ENCODE measurements at regions not wholly inside any gene's neighbourhood (a gene's known extent, or its start where the extent isn't known, plus 50 kb on each side); places are given as distances from the start of the nearest gene placed in this dataset.

DNA sequence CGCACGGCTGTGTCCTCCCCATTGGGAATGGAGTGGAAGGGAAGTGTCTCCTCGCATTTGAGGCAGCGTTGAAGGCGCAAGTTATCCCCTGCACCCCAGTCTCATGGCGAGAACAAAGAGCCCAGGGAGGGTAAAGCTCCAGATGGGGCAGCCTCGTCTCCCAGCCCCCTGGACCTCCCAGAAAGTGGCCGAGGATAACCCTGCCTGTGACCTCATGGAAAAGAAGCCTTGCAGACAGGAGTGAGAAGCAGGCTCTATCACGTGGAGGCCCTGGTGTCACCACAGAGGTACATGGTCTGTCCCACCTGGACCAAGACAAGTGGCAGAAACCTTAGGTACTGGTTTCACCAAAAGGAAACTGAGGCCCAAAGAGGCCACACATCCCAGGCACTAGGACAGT, 134.8 kb upstream of the RPS6KA2 start:
- CTCF ChIA-PET, result no interaction called here
- no peak for DNase-seq
- POLR2A ChIA-PET, result no interaction called here
- Mint-ChIP-seq H3K4me1 (peaks cover 38% of the 10 kb centered on the region), H3K36me3 (ENCODE audit: low read depth) (no peaks in the 10 kb centered on the region), H3K9me3 (no peaks in the 10 kb centered on the region), H3K27me3 (peaks cover 35% of the 10 kb centered on the region), H3K4me3 (no peak overlapping the region), H3K27ac (no peak overlapping the region)

GRCh38 chr6:166760288-166760687, 133.2 kb upstream of the RPS6KA2 start:
- H3K27me3 Mint-ChIP-seq, result peaks cover 36% of the 10 kb centered on the region
- CTCF ChIA-PET, result no interaction called here
- H3K27ac Mint-ChIP-seq, result no peak overlapping the region
- no peaks in the 10 kb centered on the region for H3K9me3 Mint-ChIP-seq
- peak overlapping the region; percentile 7 for H3K4me3 Mint-ChIP-seq
- POLR2A ChIA-PET, result no interaction called here
- peaks cover 38% of the 10 kb centered on the region for H3K4me1 Mint-ChIP-seq
- DNase-seq, result peak; percentile 83
- H3K36me3 Mint-ChIP-seq (ENCODE audit: low read depth), result no peaks in the 10 kb centered on the region

- Mint-ChIP-seq H3K9me3 (no peaks in the 10 kb centered on the region), H3K4me3 (peak overlapping the region; percentile 37), H3K27ac (no peak overlapping the region), H3K4me1 (peaks cover 38% of the 10 kb centered on the region), H3K27me3 (peaks cover 36% of the 10 kb centered on the region), H3K36me3 (ENCODE audit: low read depth) (no peaks in the 10 kb centered on the region)
- CTCF ChIA-PET, result interaction anchor here (0.6 to 1.5 kb wide), 4 partner anchors 9 to 352 kb away, joined by 3 to 5 read pairs (median 4); no protein-coding TSS in a partner anchor
- no peak for DNase-seq
- POLR2A ChIA-PET, result no interaction called here
These were observed 131.2 kb upstream of the RPS6KA2 start for GRCh38 chr6:166758136-166758704.

DNA sequence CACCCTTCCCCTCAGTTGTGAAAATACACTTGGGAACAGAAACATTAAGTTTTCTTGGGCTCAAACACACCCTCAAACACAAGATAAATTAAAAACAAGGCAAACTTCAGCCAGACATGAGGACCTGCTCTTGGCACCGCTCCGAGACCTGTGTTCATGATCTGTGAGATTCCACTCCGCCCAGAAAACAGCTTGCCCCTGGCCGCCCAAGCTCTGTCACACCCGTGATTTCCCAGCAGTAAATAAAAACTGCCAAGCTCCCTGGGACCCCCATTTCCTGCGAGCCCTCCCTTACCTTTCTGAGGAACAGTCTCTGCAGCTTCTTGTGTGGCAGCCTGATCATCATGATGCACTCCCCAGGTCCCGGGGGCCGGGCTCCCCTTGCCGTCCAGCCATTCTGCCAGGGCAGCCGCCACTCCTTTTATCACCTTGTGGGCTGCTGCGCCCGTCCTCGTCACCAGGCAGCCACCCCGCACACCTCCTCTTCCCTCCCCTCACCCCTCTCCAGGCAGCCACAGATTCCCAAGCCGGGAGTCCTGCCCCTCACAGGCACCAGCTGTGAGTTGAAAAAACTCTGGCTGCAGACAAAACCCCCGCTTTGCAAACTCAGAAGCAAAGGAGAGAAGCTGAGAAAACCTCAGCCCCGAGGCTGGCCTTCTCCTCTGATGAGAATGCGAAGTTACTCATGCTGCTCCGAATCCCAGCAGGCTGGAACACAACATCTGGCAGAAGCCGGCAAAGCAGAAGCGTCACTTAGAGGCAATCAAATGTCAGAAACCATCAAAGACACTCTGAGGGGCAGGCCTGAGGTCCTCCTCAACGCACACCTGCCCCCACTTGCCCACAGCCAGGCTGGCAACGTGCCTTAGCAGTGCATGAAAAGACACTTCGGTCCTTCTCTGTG, 130.4 kb upstream of the RPS6KA2 start:
- DNase-seq, result no peak
- no peaks in the 10 kb centered on the region for H3K9me3 Mint-ChIP-seq
- peak overlapping the region; percentile 37 for H3K4me3 Mint-ChIP-seq
- no peaks in the 10 kb centered on the region for H3K36me3 Mint-ChIP-seq (ENCODE audit: low read depth)
- peaks cover 38% of the 10 kb centered on the region for H3K4me1 Mint-ChIP-seq
- CTCF ChIA-PET, result interaction anchor here (1.0 to 1.5 kb wide), 3 partner anchors 10 to 36 kb away, joined by 3 to 4 read pairs (median 4); no protein-coding TSS in a partner anchor
- H3K27me3 Mint-ChIP-seq, result peaks cover 36% of the 10 kb centered on the region
- POLR2A ChIA-PET, result no interaction called here
- H3K27ac Mint-ChIP-seq, result no peak overlapping the region

GRCh38 chr6:166754218-166755030, 127.4 kb upstream of the RPS6KA2 start:
- Mint-ChIP-seq H3K36me3 (ENCODE audit: low read depth) (no peaks in the 10 kb centered on the region), H3K27me3 (peaks cover 30% of the 10 kb centered on the region), H3K4me1 (peaks cover 31% of the 10 kb centered on the region), H3K27ac (no peak overlapping the region), H3K9me3 (no peaks in the 10 kb centered on the region), H3K4me3 (no peak overlapping the region)
- POLR2A ChIA-PET, result no interaction called here
- no peak for DNase-seq
- CTCF ChIA-PET, result interaction anchor here (1.2 kb wide), 1 partner anchor 30 kb away, joined by 3 read pairs; no protein-coding TSS in a partner anchor

- POLR2A ChIA-PET, result no interaction called here
These were observed 126.1 kb upstream of the RPS6KA2 start for GRCh38 chr6:166752928-166753721.

GRCh38 chr6:166752097-166752496, 125.0 kb upstream of the RPS6KA2 start:
- H3K36me3 Mint-ChIP-seq (ENCODE audit: low read depth), result no peaks in the 10 kb centered on the region
- DNase-seq, result no peak
- CTCF ChIA-PET, result no interaction called here
- peaks cover 6% of the 10 kb centered on the region for H3K27me3 Mint-ChIP-seq
- H3K4me3 Mint-ChIP-seq, result no peak overlapping the region
- no peaks in the 10 kb centered on the region for H3K9me3 Mint-ChIP-seq
- no peak overlapping the region for H3K27ac Mint-ChIP-seq
- peaks cover 9% of the 10 kb centered on the region for H3K4me1 Mint-ChIP-seq
- POLR2A ChIA-PET, result no interaction called here

More at GRCh38 chr6:166752928-166753721, 126.1 kb upstream of the RPS6KA2 start:
- H3K4me1 Mint-ChIP-seq, result peaks cover 18% of the 10 kb centered on the region
- CTCF ChIA-PET, result interaction anchor here (1.2 kb wide), 1 partner anchor 29 kb away, joined by 3 read pairs; no protein-coding TSS in a partner anchor
- H3K9me3 Mint-ChIP-seq, result no peaks in the 10 kb centered on the region
- no peak for DNase-seq
- H3K27ac Mint-ChIP-seq, result no peak overlapping the region
- H3K27me3 Mint-ChIP-seq, result peaks cover 17% of the 10 kb centered on the region
- no peaks in the 10 kb centered on the region for H3K36me3 Mint-ChIP-seq (ENCODE audit: low read depth)
- no peak overlapping the region for H3K4me3 Mint-ChIP-seq

DNA sequence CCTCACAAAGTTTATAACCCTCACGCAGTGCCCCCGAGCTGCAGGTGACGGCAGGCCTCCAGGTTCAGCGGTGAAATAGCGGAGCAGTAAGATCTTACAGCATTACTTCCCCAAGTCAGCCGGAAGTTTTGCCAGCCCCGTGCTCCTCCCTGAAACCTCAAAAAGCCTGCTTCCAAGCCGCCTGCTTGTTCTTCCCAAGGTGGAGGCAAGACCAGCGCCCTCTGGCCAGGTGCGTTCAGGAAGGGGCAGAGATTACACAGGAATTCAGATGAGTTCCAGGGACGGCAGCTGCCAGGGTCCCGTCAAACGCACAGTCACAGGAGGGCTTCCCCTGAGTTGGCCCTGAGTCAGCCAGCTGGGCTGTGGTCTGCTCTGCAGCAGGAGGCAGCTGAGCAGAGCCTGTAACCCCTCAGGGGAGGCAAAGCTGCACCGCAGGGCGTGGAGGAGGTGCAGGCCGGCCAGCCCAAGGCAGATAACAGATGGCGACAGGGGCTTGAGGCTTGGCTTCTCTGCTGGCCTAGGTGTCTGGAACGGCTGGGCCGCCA, 124.1 kb upstream of the RPS6KA2 start:
- DNase-seq, result no peak
- CTCF ChIA-PET, result no interaction called here
- Mint-ChIP-seq H3K36me3 (ENCODE audit: low read depth) (no peaks in the 10 kb centered on the region), H3K27me3 (peaks cover 3% of the 10 kb centered on the region), H3K9me3 (no peaks in the 10 kb centered on the region), H3K4me3 (no peak overlapping the region), H3K27ac (no peak overlapping the region), H3K4me1 (peaks cover 8% of the 10 kb centered on the region)
- POLR2A ChIA-PET, result no interaction called here

DNA sequence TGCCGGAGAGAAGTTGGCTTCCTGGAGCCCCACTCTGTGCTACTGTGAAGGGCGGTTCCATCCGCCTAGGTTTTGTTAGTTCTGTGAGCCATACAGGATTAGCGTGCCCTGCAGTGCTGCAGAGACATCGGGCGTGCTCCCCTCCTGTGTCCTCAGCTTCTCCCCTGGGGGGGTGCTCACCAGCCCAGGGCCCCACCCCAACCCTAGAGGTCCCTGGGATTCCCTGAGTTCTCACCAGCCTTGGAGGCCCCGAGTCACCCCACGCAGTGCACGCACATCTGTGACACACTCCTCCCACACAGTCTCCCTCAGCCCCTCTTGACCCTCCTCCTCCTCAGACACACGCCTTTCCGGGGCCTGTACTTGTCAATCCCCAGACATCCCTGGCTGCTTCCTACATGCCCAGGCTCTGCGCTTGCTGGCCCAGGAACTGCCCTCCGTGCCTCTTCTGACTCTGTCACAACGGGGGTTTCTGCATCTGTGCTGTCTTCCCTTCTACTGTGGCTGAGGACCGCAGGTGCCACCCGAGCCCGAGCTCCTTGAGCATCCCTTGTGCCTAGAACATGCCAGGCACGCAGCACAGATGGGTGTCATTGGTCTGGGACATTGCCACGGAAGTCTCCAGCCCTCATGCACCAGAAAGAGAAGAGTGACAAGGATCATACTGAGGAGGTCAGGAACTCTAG, 123.2 kb upstream of the RPS6KA2 start:
- ChIA-PET CTCF (no interaction called here), POLR2A (no interaction called here)

DNA sequence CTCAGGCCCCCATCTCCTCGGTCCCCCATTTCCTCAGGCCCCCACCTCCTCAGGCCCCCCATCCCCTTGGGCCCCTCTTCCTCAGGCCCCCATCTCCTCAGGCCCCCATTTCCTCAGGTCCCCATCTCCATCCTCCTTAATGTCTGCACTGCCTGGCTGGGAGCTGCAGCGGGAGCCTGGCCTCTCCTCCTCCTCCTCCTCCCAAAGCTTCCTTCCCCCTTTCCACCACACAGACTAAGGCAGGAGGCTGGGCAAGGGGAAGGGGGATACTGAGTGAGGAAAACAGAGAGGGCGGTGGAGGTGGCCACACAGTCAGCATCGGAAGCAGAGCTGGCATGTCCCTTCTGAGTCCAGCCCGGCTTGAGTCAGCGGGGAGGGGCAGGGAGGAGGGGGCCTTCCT, 122.6 kb upstream of the RPS6KA2 start:
- no peaks in the 10 kb centered on the region for H3K36me3 Mint-ChIP-seq (ENCODE audit: low read depth)
- no peak for DNase-seq

More for the DNA sequence above, 123.2 kb upstream of the RPS6KA2 start:
- no peaks in the 10 kb centered on the region for H3K9me3 Mint-ChIP-seq
- H3K27me3 Mint-ChIP-seq, result peaks cover 3% of the 10 kb centered on the region
- H3K27ac Mint-ChIP-seq, result no peak overlapping the region
- H3K4me1 Mint-ChIP-seq, result peaks cover 8% of the 10 kb centered on the region
- DNase-seq, result no peak
- H3K36me3 Mint-ChIP-seq (ENCODE audit: low read depth), result no peaks in the 10 kb centered on the region
- H3K4me3 Mint-ChIP-seq, result no peak overlapping the region

GRCh38 chr6:166747644-166748595, 120.9 kb upstream of the RPS6KA2 start:
- ChIA-PET POLR2A (no interaction called here), CTCF (no interaction called here)
- Mint-ChIP-seq H3K27ac (no peak overlapping the region), H3K4me1 (peaks cover 8% of the 10 kb centered on the region), H3K27me3 (peaks cover 3% of the 10 kb centered on the region), H3K9me3 (no peaks in the 10 kb centered on the region), H3K4me3 (no peak overlapping the region), H3K36me3 (ENCODE audit: low read depth) (no peaks in the 10 kb centered on the region)
- no peak for DNase-seq

More for the DNA sequence above, 122.6 kb upstream of the RPS6KA2 start:
- POLR2A ChIA-PET, result no interaction called here
- H3K9me3 Mint-ChIP-seq, result no peaks in the 10 kb centered on the region
- H3K27ac Mint-ChIP-seq, result no peak overlapping the region
- H3K27me3 Mint-ChIP-seq, result peaks cover 3% of the 10 kb centered on the region
- CTCF ChIA-PET, result interaction anchor here (0.5 kb wide), 1 partner anchor 491 kb away, joined by 3 read pairs; no protein-coding TSS in a partner anchor
- H3K4me1 Mint-ChIP-seq, result peaks cover 8% of the 10 kb centered on the region
- no peak overlapping the region for H3K4me3 Mint-ChIP-seq

Measured in activated CD4-positive, alpha-beta T cell treated with anti-CD3 and anti-CD28 coated beads, Interleukin-2, amount 10 ng/mL, durations not matched to agents 7 days and 5 days (primary cell).